GM23338 (cell line): ENCODE measurements at regions not wholly inside any gene's neighbourhood (a gene's known extent, or its start where the extent isn't known, plus 50 kb on each side); places are given as distances from the start of the nearest gene placed in this dataset.

Experiments used
- ATAC-seq: fragments of 200-7000 bp; cut with Tn5 transposase; 3 replicates; pipeline ENCODE4 v1.9.1; 2020
- DNase-seq: peaks from one replicate; pipeline ENCODE4 v3.0.0-alpha.2; 2015; ENCODE audit warnings: low spot score
- H2AFZ ChIP-seq: fragments of 200-600 bp; sonication (generic); 2 replicates; pipeline ENCODE4 v1.8.0; 2016; ENCODE audit warnings: antibody characterized with exemption, mild to moderate bottlenecking, moderate library complexity
- H3F3A ChIP-seq: fragments of 200-600 bp; sonication (generic); replicated peaks from 2 replicates; pipeline ENCODE4 v1.8.0; 2017; ENCODE audit warnings: antibody characterized with exemption, mixed run types, low read depth
- H3K27ac ChIP-seq: fragments of 200-600 bp; sonication (generic); 2 replicates; pipeline ENCODE4 v1.6.1; 2016; ENCODE audit warnings: low read depth
- H3K27me3 ChIP-seq: fragments of 200-600 bp; sonication (generic); 2 replicates; pipeline ENCODE4 v1.8.0; 2016; ENCODE audit warnings: mild to moderate bottlenecking, mixed run types, moderate library complexity; ENCODE audit not compliant: insufficient read depth
- H3K36me3 ChIP-seq: fragments of 200-600 bp; sonication (generic); 2 replicates; pipeline ENCODE4 v1.8.0; 2016; ENCODE audit warnings: mild to moderate bottlenecking; ENCODE audit not compliant: insufficient read depth
- H3K4me1 ChIP-seq: fragments of 200-600 bp; sonication (generic); 2 replicates; pipeline ENCODE4 v1.8.0; 2016; ENCODE audit warnings: mild to moderate bottlenecking, moderate library complexity; ENCODE audit not compliant: insufficient read depth
- H3K4me2 ChIP-seq: fragments of 200-600 bp; sonication (generic); 2 replicates; pipeline ENCODE4 v1.7.1; 2017; ENCODE audit warnings: mixed run types
- H3K4me3 ChIP-seq: fragments of 200-600 bp; sonication (generic); 2 replicates; pipeline ENCODE4 v1.6.1; 2016; ENCODE audit warnings: mixed run types
- H3K79me2 ChIP-seq: fragments of 200-600 bp; sonication (generic); replicated peaks from 2 replicates; pipeline ENCODE4 v1.8.0; 2017; ENCODE audit warnings: mild to moderate bottlenecking; ENCODE audit not compliant: insufficient read depth
- H3K9me2 ChIP-seq: fragments of 200-600 bp; sonication (generic); 2 replicates; pipeline ENCODE4 v1.8.0; 2017; ENCODE audit not compliant: insufficient read depth
- H4K20me1 ChIP-seq: fragments of 200-600 bp; sonication (generic); replicated peaks from 2 replicates; pipeline ENCODE4 v1.8.0; 2017; ENCODE audit warnings: mild to moderate bottlenecking; ENCODE audit not compliant: insufficient read depth
- H3K27ac Mint-ChIP-seq: 2 replicates; pipeline ENCODE4 v1.8.0; 2020; ENCODE audit warnings: inconsistent platforms, mild to moderate bottlenecking, moderate library complexity, mixed read lengths
- H3K27me3 Mint-ChIP-seq: 3 replicates; pipeline ENCODE4 v1.8.0; 2022; ENCODE audit warnings: low read depth, mild to moderate bottlenecking, moderate library complexity, mixed read lengths, inconsistent platforms; ENCODE audit not compliant: insufficient read depth, poor library complexity
- H3K36me3 Mint-ChIP-seq: 3 replicates; pipeline ENCODE4 v1.8.0; 2021; ENCODE audit warnings: low read depth, mild to moderate bottlenecking, inconsistent platforms, moderate library complexity, mixed read lengths
- H3K4me1 Mint-ChIP-seq: 3 replicates; pipeline ENCODE4 v1.8.0; 2020; ENCODE audit warnings: mild to moderate bottlenecking, inconsistent platforms, mixed read lengths
- H3K4me3 Mint-ChIP-seq: 3 replicates; pipeline ENCODE4 v1.8.0; 2021; ENCODE audit warnings: moderate library complexity, mild to moderate bottlenecking, inconsistent platforms, mixed read lengths
- H3K9me3 Mint-ChIP-seq: 3 replicates; pipeline ENCODE4 v1.8.0; 2020; ENCODE audit warnings: moderate library complexity, mild to moderate bottlenecking, inconsistent platforms, mixed read lengths
- CTCF ChIP-seq, 2 experiments: fragments of 200-600 bp in 1 of 2; sonication (generic) in 1 of 2; conservative IDR thresholded peaks; 2 replicates each; pipeline versions ENCODE4 v1.5.1 to v1.6.1; 2016 to 2017; ENCODE audit warnings: antibody characterized with exemption in 2 of 2, low read depth in 2 of 2, mild to moderate bottlenecking in 2 of 2, moderate library complexity in 1 of 2
- ETS1 ChIP-seq: IDR thresholded peaks from 2 replicates; pipeline ENCODE4 v1.6.1; 2016; ENCODE audit warnings: antibody characterized with exemption
- EZH2phosphoT487 ChIP-seq: fragments of 200-600 bp; sonication (generic); IDR thresholded peaks from one replicate; pipeline ENCODE4 v1.8.1; 2018; ENCODE audit warnings: antibody characterized with exemption; ENCODE audit not compliant: unreplicated experiment
- JUNB ChIP-seq: IDR thresholded peaks from one replicate; pipeline ENCODE4 v1.6.1; 2016; ENCODE audit warnings: antibody characterized with exemption; ENCODE audit not compliant: unreplicated experiment
- NANOG ChIP-seq: IDR thresholded peaks from 2 replicates; pipeline ENCODE4 v1.6.1; 2016; ENCODE audit warnings: antibody characterized with exemption, borderline replicate concordance
- POLR2AphosphoS5 ChIP-seq: IDR thresholded peaks from 2 replicates; pipeline ENCODE4 v1.6.1; 2016; ENCODE audit warnings: antibody characterized with exemption, low read depth
- REST ChIP-seq: IDR thresholded peaks from one replicate; pipeline ENCODE4 v1.6.1; 2018; ENCODE audit warnings: antibody characterized with exemption; ENCODE audit not compliant: unreplicated experiment
- STAT1 ChIP-seq: IDR thresholded peaks from one replicate; pipeline ENCODE4 v1.6.1; 2016; ENCODE audit warnings: antibody characterized with exemption; ENCODE audit not compliant: unreplicated experiment
- ZNF114 ChIP-seq: fragments of 250-450 bp; sonication (Bioruptor Pico); IDR thresholded peaks from 2 replicates; pipeline ENCODE4 v1.5.0; 2020; ENCODE audit warnings: mild to moderate bottlenecking, moderate library complexity
- ZNF331 ChIP-seq: fragments of 250-450 bp; sonication (Bioruptor Pico); IDR thresholded peaks from 2 replicates; pipeline ENCODE4 v1.5.0; 2020; ENCODE audit warnings: low read depth, mild to moderate bottlenecking, moderate library complexity
- ZNF462 ChIP-seq: fragments of 250-450 bp; sonication (Bioruptor Pico); IDR thresholded peaks from 2 replicates; pipeline ENCODE4 v1.5.0; 2020; ENCODE audit warnings: mild to moderate bottlenecking, moderate library complexity

GRCh38 chr2:22995576-22995975 lies 389.4 kb upstream of the KLHL29 start:
- Histone ChIP-seq H3K4me2 (no peak overlapping the region), H4K20me1 (no peaks in the 10 kb centered on the region), H3K79me2 (no peaks in the 10 kb centered on the region), H3K4me3 (no peak overlapping the region), H3K36me3 (no peaks in the 10 kb centered on the region), H3K27me3 (no peaks in the 10 kb centered on the region), H3K4me1 (peaks cover 7% of the 10 kb centered on the region; the same call in 1 of the 2 replicates), H3F3A (no peaks in the 10 kb centered on the region), H2AFZ (no peak overlapping the region), H3K27ac (no peak overlapping the region), H3K9me2 (0 out of 2 replicates have a peak, but pooled peaks cover 5% of the 10 kb centered on the region)
- Mint-ChIP-seq H3K4me1 (0 out of 3 replicates have a peak, but pooled peaks cover 3% of the 10 kb centered on the region), H3K4me3 (no peak overlapping the region), H3K36me3 (no peaks in the 10 kb centered on the region), H3K9me3 (no peaks in the 10 kb centered on the region; the same call in 1 of the 3 replicates), H3K27me3 (no peaks in the 10 kb centered on the region), H3K27ac (no peak overlapping the region)
- no peak for ATAC-seq
- DNase-seq = no peak
- TF ChIP-seq ZNF331 (CRISPR knock-in tag) (no peak), JUNB (no peak), STAT1 (no peak), REST (no peak), POLR2AphosphoS5 (no peak), CTCF (conservative IDR thresholded peaks at IDR 0.05; ENCODE audit: low read depth in 2 of 2) (no peak), ZNF114 (no peak), EZH2phosphoT487 (no peak), NANOG (no peak), ZNF462 (CRISPR knock-in tag) (no peak), ETS1 (no peak)
